GM12891 (cell line): ENCODE measurements at regions not wholly inside any gene's neighbourhood (a gene's known extent, or its start where the extent isn't known, plus 50 kb on each side); places are given as distances from the start of the nearest gene placed in this dataset.

Experiments used
- DNase-seq: peaks from one replicate; pipeline ENCODE4 v3.0.0; 2011; ENCODE audit warnings: low spot score; ENCODE audit not compliant: insufficient read length
- FAIRE-seq: peaks from 2 replicates; lab custom pipeline; 2011; peaks lifted over from hg19 to GRCh38; lab: Jason Lieb, UNC
- PAX5 ChIP-seq: IDR thresholded peaks from 2 replicates; pipeline ENCODE4 v1.6.1; 2011; ENCODE audit warnings: low read length, moderate library complexity, mild to moderate bottlenecking; ENCODE audit not compliant: insufficient read depth, severe bottlenecking
- POLR2A ChIP-seq: IDR thresholded peaks from 2 replicates; pipeline ENCODE4 v1.6.1; 2011; ENCODE audit warnings: low read depth, low read length, control low read depth
- POLR2AphosphoS5 ChIP-seq: IDR thresholded peaks from 2 replicates; pipeline ENCODE4 v1.6.1; 2011; ENCODE audit warnings: low read depth, low read length, control low read depth
- POU2F2 ChIP-seq: IDR thresholded peaks from 2 replicates; pipeline ENCODE4 v1.6.1; 2011; ENCODE audit warnings: low read depth, mild to moderate bottlenecking, control low read depth, low read length, moderate library complexity
- SPI1 ChIP-seq: IDR thresholded peaks from 2 replicates; pipeline ENCODE4 v1.6.1; 2011; ENCODE audit warnings: low read depth, low read length, control low read depth
- TAF1 ChIP-seq: IDR thresholded peaks from 2 replicates; pipeline ENCODE4 v1.6.1; 2011; ENCODE audit warnings: low read depth, low read length, control low read depth

DNA sequence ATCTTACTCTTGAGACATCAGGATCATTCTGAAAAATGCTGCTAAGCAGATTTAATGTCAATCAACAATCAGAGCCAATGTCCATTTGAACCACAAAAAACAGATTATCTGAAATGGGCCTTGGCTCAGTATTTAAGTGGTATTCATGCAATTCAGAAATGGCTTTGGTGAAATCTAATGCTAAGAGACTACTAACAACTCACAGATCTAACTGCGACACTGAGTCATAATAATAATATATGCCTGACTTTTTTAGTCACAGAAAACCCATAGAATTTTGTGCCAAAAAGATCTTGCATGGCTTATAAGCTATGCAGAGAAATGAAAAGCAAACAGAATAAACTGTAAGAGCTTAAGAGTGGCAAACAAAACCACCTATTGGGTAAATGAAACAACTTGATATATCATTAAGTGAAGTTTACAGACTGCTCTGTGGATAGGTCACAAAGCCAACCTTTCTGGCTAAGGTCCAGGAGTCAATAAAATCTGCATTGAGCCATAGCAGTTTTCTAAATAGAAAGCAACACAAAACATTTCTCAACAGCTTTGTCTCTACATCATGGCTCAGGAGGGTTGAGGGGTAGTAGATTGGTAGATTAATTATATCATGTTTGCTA lies 234.3 kb downstream of the LRATD1 start:
- DNase-seq (no peak), FAIRE-seq (no peak)
- TF ChIP-seq TAF1 (no peak), POU2F2 (no peak), PAX5 (no peak), POLR2AphosphoS5 (no peak), POLR2A (no peak), SPI1 (no peak)

DNA sequence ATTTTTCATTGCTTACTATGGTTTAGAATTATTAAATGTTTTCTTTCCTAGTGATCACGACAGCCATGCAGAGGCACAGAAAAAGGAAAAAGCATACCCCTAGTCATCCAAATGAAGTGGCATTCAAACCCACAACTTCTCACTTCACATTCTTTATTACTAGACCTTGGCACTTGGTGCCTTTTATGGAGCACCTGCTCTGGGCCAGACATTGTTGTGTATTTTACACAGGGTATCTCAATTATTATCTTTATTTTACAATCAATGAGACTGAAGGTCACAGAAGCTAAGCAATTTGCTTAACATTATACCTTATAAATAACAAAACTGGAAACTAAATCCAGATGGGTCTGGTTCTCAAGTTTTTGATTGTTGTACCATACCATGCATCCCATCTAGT lies 235.3 kb downstream of the LRATD1 start:
- TF ChIP-seq TAF1, result no peak
- no peak for TF ChIP-seq POLR2A
- no peak for TF ChIP-seq POU2F2
- no peak for TF ChIP-seq SPI1
- no peak for TF ChIP-seq POLR2AphosphoS5
- no peak for TF ChIP-seq PAX5
- FAIRE-seq (no peak), DNase-seq (no peak)

DNA sequence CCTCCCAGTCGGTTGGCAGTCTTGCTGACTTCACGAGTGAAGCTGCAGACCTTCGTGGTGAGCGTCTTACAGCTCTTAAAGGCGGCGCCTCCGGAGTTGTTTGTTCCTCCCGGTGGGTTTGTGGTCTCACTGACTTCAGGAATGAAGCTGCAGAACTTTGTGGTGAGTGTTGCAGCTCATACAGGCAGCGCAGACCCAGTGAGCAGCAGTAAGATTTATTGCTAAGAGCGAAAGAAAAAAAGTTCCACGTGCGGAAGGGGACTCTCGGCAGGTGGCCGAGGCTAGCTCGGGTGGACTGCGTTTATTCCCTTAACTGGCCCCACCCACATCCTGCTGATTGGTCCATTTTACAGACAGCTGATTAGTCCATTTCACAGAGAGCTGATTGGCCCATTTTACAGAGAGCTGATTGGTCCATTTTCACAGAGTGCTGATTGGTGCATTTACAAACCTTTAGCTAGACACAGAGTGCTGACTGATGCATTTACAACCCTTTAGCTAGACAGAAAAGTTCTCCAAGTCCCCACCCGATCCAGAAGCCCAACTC lies 240.3 kb downstream of the LRATD1 start:
- no peak for DNase-seq
- no peak for FAIRE-seq
- no peak for TF ChIP-seq TAF1
- no peak for TF ChIP-seq POU2F2

DNA sequence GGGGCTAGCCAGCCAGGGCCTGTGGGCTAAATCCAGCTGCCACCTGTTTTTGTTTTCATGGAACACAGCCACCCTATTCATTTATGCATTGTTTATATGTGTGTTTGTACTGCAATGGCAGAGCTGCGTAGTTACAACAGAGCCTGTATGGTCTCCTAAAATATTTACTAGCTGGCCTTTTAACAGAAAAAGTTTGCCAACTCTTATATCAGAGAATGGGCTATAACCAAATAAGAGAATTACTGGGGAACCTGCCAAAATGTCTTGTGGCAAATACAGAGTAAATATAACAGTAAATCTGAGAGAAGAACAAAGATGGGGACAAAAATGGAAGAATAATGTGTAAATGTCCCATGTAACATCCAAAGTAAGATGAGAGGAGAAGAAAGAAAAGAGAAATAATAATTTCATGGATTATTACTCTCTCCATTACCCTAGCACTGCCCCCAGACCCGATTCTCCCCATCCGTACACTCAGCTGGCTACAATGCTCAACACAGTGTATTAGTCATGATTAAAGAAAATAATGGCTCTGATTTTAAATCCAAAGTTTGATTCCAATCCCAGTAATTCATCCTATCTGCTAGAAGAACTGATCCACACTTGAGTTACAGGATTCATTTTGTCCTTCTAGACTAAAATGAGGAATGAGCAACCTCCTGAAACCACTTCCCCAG lies 249.3 kb downstream of the LRATD1 start:
- TF ChIP-seq POLR2AphosphoS5, result no peak
- no peak for TF ChIP-seq SPI1
- no peak for TF ChIP-seq TAF1
- TF ChIP-seq POU2F2, result no peak
- no peak for TF ChIP-seq PAX5
- no peak for TF ChIP-seq POLR2A
- DNase-seq (no peak), FAIRE-seq (no peak)

DNA sequence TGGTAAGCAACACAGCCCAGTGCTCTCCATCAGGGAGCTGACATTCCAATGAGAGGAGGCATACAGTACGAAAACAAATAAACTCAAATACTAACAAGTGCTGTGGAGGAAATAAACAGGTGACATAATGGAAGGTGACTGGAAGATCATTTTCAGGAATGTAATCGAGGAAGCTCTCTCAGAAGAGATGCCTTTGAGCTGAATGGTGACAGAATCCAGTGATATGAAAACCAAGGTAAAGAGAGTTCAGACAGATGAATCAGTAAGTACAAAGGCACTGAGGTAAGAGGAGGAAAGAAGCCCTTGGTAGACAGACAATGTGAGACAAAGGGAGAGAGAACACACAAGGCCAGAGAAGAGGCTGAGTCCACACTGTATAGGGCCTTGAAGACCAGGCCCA lies 252.1 kb downstream of the LRATD1 start:
- no peak for FAIRE-seq
- no peak for DNase-seq
- TF ChIP-seq TAF1 (no peak), SPI1 (no peak), POLR2AphosphoS5 (no peak), POLR2A (no peak), POU2F2 (no peak), PAX5 (no peak)

DNA sequence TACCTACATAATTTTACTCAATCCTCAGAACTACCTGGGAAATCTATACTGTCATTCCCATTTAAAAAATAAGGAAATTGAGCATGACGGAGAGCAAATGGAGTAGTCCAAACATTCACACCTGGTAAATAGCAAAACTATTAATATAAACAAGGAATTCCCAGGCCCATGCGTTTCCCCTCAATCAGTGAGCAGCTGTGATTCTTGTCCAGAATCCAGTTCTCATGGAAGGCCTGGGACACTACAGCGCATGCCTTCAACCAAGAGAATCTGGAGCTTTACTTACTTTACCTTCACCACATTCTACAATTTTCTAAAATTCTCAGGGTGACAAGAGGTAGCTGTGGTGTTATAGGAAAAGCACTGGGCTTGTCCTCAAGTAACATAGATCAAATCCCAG lies 259.0 kb downstream of the LRATD1 start:
- no peak for FAIRE-seq
- TF ChIP-seq POLR2AphosphoS5 (no peak), TAF1 (no peak)

DNA sequence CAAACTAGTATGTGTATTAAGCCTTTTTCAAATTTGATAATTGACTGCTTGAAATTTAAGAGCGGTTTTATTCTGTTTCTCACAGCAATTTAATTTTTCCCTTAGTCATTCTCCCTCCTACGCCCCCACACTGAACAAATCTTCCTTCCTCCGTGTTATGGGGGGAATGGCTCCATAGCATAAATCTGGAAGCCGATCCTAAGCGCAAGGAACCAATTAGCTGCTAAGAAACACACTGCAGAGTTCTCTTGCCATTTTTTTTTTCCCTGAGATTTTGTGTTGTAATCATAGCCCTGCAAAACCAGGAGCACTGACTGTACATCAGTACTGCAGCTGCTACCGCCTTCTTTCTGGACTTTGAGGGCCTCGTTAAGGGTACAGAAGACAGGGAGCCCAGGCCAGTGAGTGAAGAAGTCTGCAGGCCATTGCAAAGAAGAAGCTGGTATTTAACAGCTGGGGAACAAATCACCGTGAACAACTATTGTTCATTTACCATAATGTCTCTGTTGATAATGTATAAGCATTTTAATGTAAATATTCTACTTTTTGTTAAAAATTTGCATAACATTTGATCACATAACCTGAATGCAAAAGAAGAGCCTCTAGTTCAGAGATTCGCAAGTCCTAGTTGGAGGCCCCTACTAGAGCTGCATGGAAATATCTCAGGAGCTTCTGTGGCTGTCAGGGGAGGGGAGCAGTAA lies 264.0 kb downstream of the LRATD1 start:
- no peak for TF ChIP-seq SPI1
- TF ChIP-seq POU2F2, result no peak
- TF ChIP-seq PAX5, result no peak
- no peak for TF ChIP-seq POLR2A
- no peak for TF ChIP-seq POLR2AphosphoS5
- TF ChIP-seq TAF1, result no peak
- FAIRE-seq (no peak), DNase-seq (no peak)

More for the DNA sequence above, 259.0 kb downstream of the LRATD1 start:
- DNase-seq, result no peak

DNA sequence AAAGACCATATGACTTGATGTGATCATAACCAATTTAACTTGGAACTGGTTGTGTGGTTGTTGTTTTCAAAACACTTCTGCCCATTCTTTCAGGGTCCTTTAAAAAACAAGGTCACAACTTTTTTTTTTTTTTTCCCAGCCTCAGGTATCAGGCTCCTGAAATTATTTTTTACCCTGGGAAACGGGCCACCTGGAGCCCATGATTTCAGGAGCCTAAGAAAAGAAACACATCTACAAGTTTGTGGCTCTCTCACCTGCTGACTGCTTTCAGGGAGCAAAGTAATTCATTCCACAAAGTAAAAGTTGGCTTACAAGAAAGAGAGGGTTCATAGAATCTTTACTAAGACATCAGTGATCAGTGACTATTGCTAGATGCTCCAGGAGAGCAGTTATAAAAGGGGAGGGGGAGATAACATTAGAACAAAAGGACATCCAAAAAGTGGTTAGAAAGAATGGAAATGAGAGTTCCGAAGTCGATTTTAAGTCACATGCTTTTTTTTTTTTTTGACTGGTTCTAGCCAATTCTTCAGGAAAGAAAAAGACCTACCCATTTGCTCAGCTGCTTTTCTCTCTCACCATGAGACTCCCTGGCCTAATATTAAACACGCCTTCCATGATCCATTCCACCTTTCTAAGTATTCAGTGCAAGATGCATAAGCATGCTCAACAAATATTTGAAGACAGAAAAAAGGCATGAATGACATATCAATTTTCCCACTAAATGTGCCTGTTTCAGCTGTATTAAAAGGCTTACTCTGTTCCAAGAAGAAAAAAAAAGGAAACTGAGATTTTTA lies 267.3 kb downstream of the LRATD1 start:
- no peak for DNase-seq
- no peak for TF ChIP-seq SPI1
- no peak for TF ChIP-seq TAF1
- no peak for TF ChIP-seq POLR2A
- no peak for TF ChIP-seq POU2F2
- no peak for TF ChIP-seq POLR2AphosphoS5
- TF ChIP-seq PAX5, result no peak
- FAIRE-seq, result no peak

DNA sequence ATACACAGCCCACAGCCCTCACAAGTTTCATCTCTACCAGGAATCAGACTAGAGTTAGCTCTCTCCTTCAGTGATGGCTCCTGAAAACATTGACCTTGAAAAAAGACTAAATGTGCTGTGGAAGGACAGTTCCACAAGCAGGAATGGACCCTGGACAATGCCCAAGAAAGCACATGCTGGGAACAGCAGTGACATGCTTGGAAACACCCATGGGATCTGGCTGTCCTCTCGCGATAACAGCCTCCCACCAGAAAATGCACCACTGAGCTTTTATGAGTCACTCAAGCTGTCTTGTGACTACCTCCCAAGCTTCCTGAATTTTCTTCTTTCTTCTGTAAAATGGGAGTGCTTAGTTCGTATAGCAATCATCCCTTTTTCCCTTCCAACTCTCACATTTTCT lies 269.2 kb downstream of the LRATD1 start:
- no peak for FAIRE-seq

More for the DNA sequence above, 269.2 kb downstream of the LRATD1 start:
- no peak for DNase-seq
- TF ChIP-seq SPI1 (no peak), PAX5 (no peak), POLR2AphosphoS5 (no peak), POLR2A (no peak), POU2F2 (no peak), TAF1 (no peak)
